K562 (cell line): ENCODE measurements at regions not wholly inside any gene's neighbourhood (a gene's known extent, or its start where the extent isn't known, plus 50 kb on each side); places are given as distances from the start of the nearest gene placed in this dataset.

Source experiments
- ATAC-seq: fragments of 200-7000 bp; cut with Tn5 transposase; 3 replicates; pipeline ENCODE4 v1.9.1; 2020; ENCODE audit warnings: moderate library complexity
- BruUV-seq: library from RNA; stranded (reverse); fragments of 400-500 nt; replicated peaks from 2 replicates; lab custom pipeline; 2021; lab: Mats Ljungman, UMichigan
- CTCF ChIA-PET: fragments of 300-600 bp; formaldehyde crosslinking; extraction: SDS; loops from one replicate; lab custom pipeline; 2021; ENCODE audit warnings: low intra/inter-chr PET ratio; lab: Yijun Ruan, JAX
- POLR2A ChIA-PET: fragments of 300-600, 350-650 bp; sonication (Branson Sonifier 250); formaldehyde crosslinking; extraction: SDS; loops from one replicate; lab custom pipeline; 2021; ENCODE audit warnings: antibody characterized with exemption, inconsistent platforms; lab: Yijun Ruan, JAX
- DNase-seq, 4 experiments: peaks; one replicate each; pipeline versions ENCODE4 v3.0.0 to v3.0.0-alpha.2; 2011 to 2018; ENCODE audit warnings: low spot score in 3 of 4, mixed read lengths in 3 of 4; ENCODE audit errors: extremely low read depth in 1 of 4
- FAIRE-seq: peaks from 2 replicates; lab custom pipeline; 2011; peaks lifted over from hg19 to GRCh38; lab: Jason Lieb, UNC
- H2AFZ ChIP-seq: 2 replicates; pipeline ENCODE4 v1.6.0; 2011; ENCODE audit warnings: low read depth, low read length, control low read depth, inconsistent platforms
- H3K27ac ChIP-seq: fragments of 200-600 bp; 3 replicates; pipeline ENCODE4 v1.8.0; 2011; ENCODE audit warnings: low read depth, mild to moderate bottlenecking, control low read depth, inconsistent platforms, low read length, moderate library complexity, mixed read lengths; ENCODE audit errors: extremely low read depth
- H3K27me3 ChIP-seq, 2 experiments: fragments of 300-600 bp in 1 of 2; 2 replicates in 1 of 2; 3 replicates in 1 of 2; pipeline versions ENCODE4 v1.6.0 to v1.8.0; 2011; ENCODE audit warnings: inconsistent platforms in 2 of 2, low read length in 2 of 2, mild to moderate bottlenecking in 1 of 2, mixed read lengths in 1 of 2, moderate library complexity in 1 of 2; ENCODE audit not compliant: control insufficient read depth in 2 of 2, insufficient read depth in 2 of 2
- H3K36me3 ChIP-seq: fragments of 300-600 bp; 3 replicates; pipeline ENCODE4 v1.8.0; 2011; ENCODE audit warnings: mild to moderate bottlenecking, low read length, inconsistent platforms; ENCODE audit not compliant: control insufficient read depth, insufficient read depth
- H3K4me1 ChIP-seq, 2 experiments: fragments of 200-600 bp in 1 of 2; replicated peaks in 1 of 2; 2 replicates in 1 of 2; 3 replicates in 1 of 2; pipeline versions ENCODE4 v1.5.1 to v1.8.0; 2011; ENCODE audit warnings: inconsistent platforms in 2 of 2, low read length in 2 of 2, mild to moderate bottlenecking in 1 of 2, mixed read lengths in 1 of 2, moderate library complexity in 1 of 2; ENCODE audit not compliant: control insufficient read depth in 2 of 2, insufficient read depth in 2 of 2
- H3K4me2 ChIP-seq: 2 replicates; pipeline ENCODE4 v1.6.1; 2011; ENCODE audit warnings: low read length, control low read depth, inconsistent platforms, mixed read lengths; ENCODE audit not compliant: insufficient read depth
- H3K4me3 ChIP-seq: fragments of 200-600 bp; sonication (generic), shearing (Covaris generic); 2 replicates; pipeline ENCODE4 v1.5.1; 2016; ENCODE audit warnings: control low read depth, inconsistent platforms
- H3K79me2 ChIP-seq: fragments of 200-600 bp; 3 replicates; pipeline ENCODE4 v1.8.0; 2011; ENCODE audit warnings: low read length, inconsistent platforms; ENCODE audit not compliant: control insufficient read depth, insufficient read depth
- H3K9ac ChIP-seq, 2 experiments: 2 replicates each; pipeline versions ENCODE4 v1.6.0 to v1.6.1; 2011; ENCODE audit warnings: low read depth in 2 of 2, low read length in 2 of 2, control low read depth in 1 of 2, inconsistent platforms in 1 of 2, mild to moderate bottlenecking in 1 of 2, mixed read lengths in 1 of 2; ENCODE audit not compliant: insufficient read depth in 1 of 2
- H3K9me1 ChIP-seq: one replicate; pipeline ENCODE4 v1.6.0; 2011; ENCODE audit warnings: inconsistent platforms, mild to moderate bottlenecking, low read length, moderate library complexity; ENCODE audit not compliant: control insufficient read depth, insufficient read depth
- H3K9me3 ChIP-seq: replicated peaks from 2 replicates; pipeline ENCODE4 v1.5.1; 2011; ENCODE audit warnings: low read depth, low read length, inconsistent platforms; ENCODE audit not compliant: control insufficient read depth, insufficient read depth
- H4K20me1 ChIP-seq: replicated peaks from 2 replicates; pipeline ENCODE4 v1.6.1; 2011; ENCODE audit warnings: low read length, inconsistent platforms, mixed read lengths; ENCODE audit not compliant: control insufficient read depth, insufficient read depth
- BACH1 ChIP-seq: fragments of 200-800 bp; sonication (Bioruptor generic); IDR thresholded peaks from 2 replicates; pipeline ENCODE4 v1.6.1; 2016; ENCODE audit warnings: missing genetic modification characterization, missing compliant biosample characterization
- ETS2 ChIP-seq: IDR thresholded peaks from 2 replicates; pipeline ENCODE4 v1.6.1; 2016; ENCODE audit warnings: borderline replicate concordance, missing genetic modification characterization, mild to moderate bottlenecking, moderate library complexity, missing compliant biosample characterization; ENCODE audit not compliant: poor library complexity, severe bottlenecking
- ETV5 ChIP-seq: sonication (generic); formaldehyde crosslinking; IDR thresholded peaks from 2 replicates; pipeline ENCODE4 v1.4.0; 2020; ENCODE audit warnings: low read depth, mild to moderate bottlenecking, missing genetic modification reagents
- KDM1A ChIP-seq, 2 experiments: fragments of 450-650 bp; IDR thresholded peaks; 2 replicates each; pipeline ENCODE4 v1.6.1; 2016; ENCODE audit warnings: mild to moderate bottlenecking in 2 of 2
- MEF2A ChIP-seq: IDR thresholded peaks from 2 replicates; pipeline ENCODE4 v1.6.1; 2011; ENCODE audit warnings: low read depth, mild to moderate bottlenecking, low read length, moderate library complexity; ENCODE audit not compliant: control insufficient read depth
- MYBL2 ChIP-seq, 2 experiments: fragments of 450-650 bp in 1 of 2; sonication (generic) in 1 of 2; formaldehyde crosslinking in 1 of 2; IDR thresholded peaks; 2 replicates each; pipeline versions ENCODE4 v1.6.1 to v1.8.1; 2017 to 2022; ENCODE audit warnings: borderline replicate concordance in 1 of 2, inconsistent platforms in 1 of 2, low read depth in 1 of 2, mild to moderate bottlenecking in 1 of 2, missing genetic modification reagents in 1 of 2, moderate library complexity in 1 of 2
- PCBP2 ChIP-seq: fragments of 200-400 bp; formaldehyde crosslinking; IDR thresholded peaks from 2 replicates; pipeline ENCODE4 v1.6.1; 2018; ENCODE audit warnings: low read length, low read depth, mild to moderate bottlenecking, moderate library complexity; ENCODE audit not compliant: poor library complexity, severe bottlenecking
- PRMT5 ChIP-seq: sonication (generic); formaldehyde crosslinking; IDR thresholded peaks from 2 replicates; pipeline ENCODE4 v1.5.0; 2020; ENCODE audit warnings: missing genetic modification reagents
- RHOXF2B ChIP-seq: fragments of 250-450 bp; sonication (Bioruptor Pico); conservative IDR thresholded peaks from 2 replicates; pipeline ENCODE4 v1.5.1; 2021
- TRIM24 ChIP-seq, 2 experiments: fragments of 450-650 bp; IDR thresholded peaks; 2 replicates each; pipeline ENCODE4 v1.6.1; 2016
- ZFP36 ChIP-seq: fragments of 150-350 bp; IDR thresholded peaks from 2 replicates; pipeline ENCODE4 v1.6.1; 2018; ENCODE audit warnings: low read length, low read depth; ENCODE audit not compliant: partially characterized antibody
- WGBS: fragments of 100-300 bp; shearing (Covaris generic); methylation state at CpG from one replicate; pipeline ENCODE4 v1.1.6; 2016; ENCODE audit warnings: low coverage, mixed read lengths; ENCODE audit not compliant: insufficient coverage; ENCODE audit errors: missing lambda C conversion rate; 5-methylcytosine and 5-hydroxymethylcytosine counted together
- in situ Hi-C: fragments of 300-500 bp; cut with MboI; formaldehyde crosslinking; loops from 4 replicates; pipeline ENCODE4 v1.15.0; 2018; ENCODE audit warnings: inconsistent platforms, mixed read lengths
- intact Hi-C: fragments of 100-400 bp; cut with micrococcal nuclease; formaldehyde crosslinking; loops from 2 replicates; pipeline ENCODE4 v1.14.2; 2022

DNA sequence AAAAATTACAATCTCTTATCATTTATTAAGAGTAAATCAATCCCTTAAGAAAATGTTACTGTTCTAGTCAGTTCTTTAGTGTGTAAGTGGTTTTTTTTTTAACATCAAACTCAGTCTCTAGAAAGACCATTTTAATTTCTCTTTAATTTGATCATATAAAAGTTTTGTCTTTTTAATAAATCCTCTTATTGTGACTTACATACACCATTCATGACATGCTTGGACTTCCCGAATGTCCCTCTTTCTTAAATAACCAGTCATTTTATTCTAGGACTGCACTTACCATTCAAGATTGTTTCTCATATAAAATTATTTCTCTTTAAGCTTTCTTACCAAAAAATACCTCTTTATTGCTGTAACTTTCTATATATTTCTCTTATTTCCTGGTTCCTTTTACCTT, 60.8 kb upstream of the EVL start:
- DNase-seq (no peak), FAIRE-seq (no peak)

DNA sequence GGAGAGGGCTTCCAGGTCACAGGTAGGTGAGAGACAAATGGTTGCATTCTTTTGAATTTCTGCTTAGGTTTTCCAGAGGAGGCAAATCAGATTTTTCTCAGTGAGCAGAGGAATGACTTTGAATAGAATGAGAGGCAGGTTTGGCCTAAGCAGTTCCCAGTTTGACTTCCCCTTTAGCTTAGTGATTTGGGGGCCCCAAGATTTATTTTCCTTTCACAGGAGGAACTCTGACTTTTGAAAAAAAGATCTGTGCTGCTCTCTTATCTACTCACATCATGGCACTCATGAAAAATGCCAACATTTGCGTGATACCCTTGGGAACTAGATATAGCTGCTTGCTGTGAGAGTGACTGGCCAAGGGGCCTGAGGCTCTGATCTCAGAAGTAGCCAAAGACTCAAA, 58.0 kb upstream of the EVL start:
- Histone ChIP-seq H3K9me1 (no peaks in the 10 kb centered on the region), H2AFZ (no peak overlapping the region), H3K4me1 (peaks cover 6 to 21% of the 10 kb centered on the region in 2 experiments; a peak in 4 of 5 replicates), H3K27me3 (no peaks in the 10 kb centered on the region), H3K79me2 (peaks cover 17% of the 10 kb centered on the region; the same call in 1 of the 3 replicates), H3K4me2 (no peak overlapping the region), H4K20me1 (no peaks in the 10 kb centered on the region), H3K36me3 (no peaks in the 10 kb centered on the region), H3K9ac (no peak overlapping the region), H3K27ac (no peak overlapping the region), H3K4me3 (no peak overlapping the region), H3K9me3 (no peaks in the 10 kb centered on the region)
- TF ChIP-seq ETV5 (CRISPR knock-in tag): no peak
- TF ChIP-seq TRIM24 (IDR thresholded peaks at IDR 0.05): no peak
- TF ChIP-seq RHOXF2B (CRISPR knock-in tag): no peak
- no peak for TF ChIP-seq ETS2
- TF ChIP-seq MYBL2 (IDR thresholded peaks at IDR 0.05; ENCODE audit: low read depth): no peak
- TF ChIP-seq MYBL2 (CRISPR knock-in tag; IDR thresholded peaks at IDR 0.05; ENCODE audit: borderline replicate concordance): no peak
- TF ChIP-seq PCBP2: no peak
- no peak for TF ChIP-seq BACH1 (tag)
- TF ChIP-seq KDM1A (IDR thresholded peaks at IDR 0.05): no peak
- no TSS peak for BruUV-seq
- CTCF ChIA-PET: no interaction called here
- intact Hi-C loops (no loop called here), in situ Hi-C loops (no loop called here)
- no peak for DNase-seq
- POLR2A ChIA-PET: interaction anchor here (0.8 kb wide), 1 partner anchor 12 kb away, joined by 3 read pairs; no protein-coding TSS in a partner anchor
- ATAC-seq: 0 out of 3 replicates have a peak, but pooled peaks have one; percentile 41
- FAIRE-seq: no peak
- WGBS: 36% methylated on average over 1 of the region's 1 CpG

More for the DNA sequence above, 60.8 kb upstream of the EVL start:
- in situ Hi-C loops: no loop called here
- CTCF ChIA-PET: no interaction called here
- intact Hi-C loops: no loop called here
- H3K4me2 ChIP-seq: no peak overlapping the region
- no peak for TF ChIP-seq MEF2A
- TF ChIP-seq PRMT5 (CRISPR knock-in tag): no peak
- TF ChIP-seq ZFP36: peak; percentile 56
- TF ChIP-seq, all 486 proteins: peak for 1
- no peaks in the 10 kb centered on the region for H4K20me1 ChIP-seq
- BruUV-seq: no TSS peak
- H3K27me3 ChIP-seq: no peaks in the 10 kb centered on the region
- no peak overlapping the region for H3K27ac ChIP-seq
- no peak for ATAC-seq
- 94% methylated on average over 1 of the region's 1 CpG for WGBS
- peaks cover 4% of the 10 kb centered on the region; the same call in 1 of the 3 replicates for H3K79me2 ChIP-seq
- H3K4me1 ChIP-seq: peaks cover 0 to 4% of the 10 kb centered on the region in 2 experiments; a peak in 3 of 5 replicates
- H2AFZ ChIP-seq: no peak overlapping the region
- H3K9ac ChIP-seq: no peak overlapping the region
- no peaks in the 10 kb centered on the region for H3K36me3 ChIP-seq
- no peaks in the 10 kb centered on the region for H3K9me3 ChIP-seq
- POLR2A ChIA-PET: no interaction called here
- H3K4me3 ChIP-seq: no peak overlapping the region
- no peaks in the 10 kb centered on the region for H3K9me1 ChIP-seq
